Esophagus muscularis mucosa (tissue), 3 donors: ENCODE measurements at regions not wholly inside any gene's neighbourhood (a gene's known extent, or its start where the extent isn't known, plus 50 kb on each side); places are given as distances from the start of the nearest gene placed in this dataset.

Source experiments
- POLR2A ChIP-seq: fragments of 450-650 bp; IDR thresholded peaks from one replicate; pipeline ENCODE4 v1.6.1; 2017; ENCODE audit warnings: antibody characterized with exemption, moderate library complexity, mild to moderate bottlenecking, low read depth
- POLR2AphosphoS5 ChIP-seq, 2 donors: sonication (generic); formaldehyde crosslinking; IDR thresholded peaks; one replicate each; pipeline ENCODE4 v1.6.1; 2017; ENCODE audit warnings: antibody characterized with exemption in 2 of 2
- TF ChIP-seq, protein P1 (sequence below), 3 experiments: fragments of 200-600 bp in 2 of 3; fragments of 450-650 bp in 1 of 3; sonication (generic) in 2 of 3; IDR thresholded peaks; one replicate each; pipeline ENCODE4 v1.5.1; 2017 to 2019; ENCODE audit warnings: antibody characterized with exemption in 3 of 3, mild to moderate bottlenecking in 2 of 3, moderate library complexity in 1 of 3

DNA sequence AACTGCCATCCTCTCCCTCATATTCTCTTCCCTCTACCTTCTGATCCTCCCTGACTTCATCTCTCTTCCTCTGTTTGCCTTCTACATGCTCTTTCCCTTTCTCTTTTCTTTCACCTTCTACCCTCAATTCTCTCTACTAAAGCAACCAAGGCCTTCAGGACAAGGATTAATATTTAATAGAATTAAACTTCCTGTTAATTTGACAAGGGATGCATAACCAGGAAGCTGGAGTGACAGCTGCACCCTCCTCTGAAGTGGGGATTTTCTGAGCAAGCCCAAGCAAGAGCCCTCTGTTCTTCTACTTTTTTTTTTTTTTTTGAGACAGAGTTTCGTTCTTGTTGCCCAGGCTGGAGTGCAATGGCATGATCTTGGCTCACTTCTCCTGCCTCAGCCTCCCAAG, 63.4 kb upstream of the MED4 start:
- TF ChIP-seq, protein P1, sequence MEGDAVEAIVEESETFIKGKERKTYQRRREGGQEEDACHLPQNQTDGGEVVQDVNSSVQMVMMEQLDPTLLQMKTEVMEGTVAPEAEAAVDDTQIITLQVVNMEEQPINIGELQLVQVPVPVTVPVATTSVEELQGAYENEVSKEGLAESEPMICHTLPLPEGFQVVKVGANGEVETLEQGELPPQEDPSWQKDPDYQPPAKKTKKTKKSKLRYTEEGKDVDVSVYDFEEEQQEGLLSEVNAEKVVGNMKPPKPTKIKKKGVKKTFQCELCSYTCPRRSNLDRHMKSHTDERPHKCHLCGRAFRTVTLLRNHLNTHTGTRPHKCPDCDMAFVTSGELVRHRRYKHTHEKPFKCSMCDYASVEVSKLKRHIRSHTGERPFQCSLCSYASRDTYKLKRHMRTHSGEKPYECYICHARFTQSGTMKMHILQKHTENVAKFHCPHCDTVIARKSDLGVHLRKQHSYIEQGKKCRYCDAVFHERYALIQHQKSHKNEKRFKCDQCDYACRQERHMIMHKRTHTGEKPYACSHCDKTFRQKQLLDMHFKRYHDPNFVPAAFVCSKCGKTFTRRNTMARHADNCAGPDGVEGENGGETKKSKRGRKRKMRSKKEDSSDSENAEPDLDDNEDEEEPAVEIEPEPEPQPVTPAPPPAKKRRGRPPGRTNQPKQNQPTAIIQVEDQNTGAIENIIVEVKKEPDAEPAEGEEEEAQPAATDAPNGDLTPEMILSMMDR (IDR thresholded peaks at IDR 0.05): no peak
- TF ChIP-seq POLR2AphosphoS5 (IDR thresholded peaks at IDR 0.05): no peak
- TF ChIP-seq POLR2A: no peak
